Esophagus squamous epithelium (tissue), 5 donors: ENCODE measurements at regions not wholly inside any gene's neighbourhood (a gene's known extent, or its start where the extent isn't known, plus 50 kb on each side); places are given as distances from the start of the nearest gene placed in this dataset.

Source experiments
- DNase-seq: peaks from one replicate; lab custom pipeline; 2025; lab: John Stamatoyannopoulos, UW
- H3K27ac ChIP-seq, 4 donors: fragments of 200-600 bp; sonication (generic); one replicate each; pipeline ENCODE4 v1.5.1; 2016 to 2019; ENCODE audit warnings: mild to moderate bottlenecking in 1 of 4
- H3K27me3 ChIP-seq, 4 donors: fragments of 200-600 bp; sonication (generic); 1 replicate in 3 of 4; 2 replicates in 1 of 4; pipeline versions ENCODE4 v1.5.1 to v1.6.0; 2017 to 2021; ENCODE audit warnings: antibody characterized with exemption in 1 of 4
- H3K36me3 ChIP-seq, 3 donors: fragments of 200-600 bp; sonication (generic); one replicate each; pipeline ENCODE4 v1.5.1; 2016 to 2019
- H3K4me1 ChIP-seq, 3 donors: fragments of 200-600 bp; sonication (generic); one replicate each; pipeline ENCODE4 v1.5.1; 2017 to 2019
- H3K4me3 ChIP-seq, 4 donors: fragments of 200-600 bp; sonication (generic); 1 replicate in 3 of 4; 2 replicates in 1 of 4; pipeline ENCODE4 v1.5.1; 2016 to 2019; ENCODE audit warnings: mild to moderate bottlenecking in 2 of 4, moderate library complexity in 1 of 4
- H3K9me3 ChIP-seq, 3 donors: fragments of 200-600 bp; sonication (generic); one replicate each; pipeline ENCODE4 v1.5.1; 2016 to 2019
- CTCF ChIP-seq, 6 experiments: fragments of 450-650 bp in 4 of 6; fragments of 200-600 bp in 2 of 6; sonication (generic) in 2 of 6; IDR thresholded peaks; one replicate each; pipeline ENCODE4 v1.5.1; 2016 to 2019; ENCODE audit warnings: antibody characterized with exemption in 6 of 6, mild to moderate bottlenecking in 4 of 6, moderate library complexity in 4 of 6
- POLR2A ChIP-seq, 4 donors: fragments of 450-650 bp; IDR thresholded peaks; one replicate each; pipeline ENCODE4 v1.6.1; 2017; ENCODE audit warnings: antibody characterized with exemption in 4 of 4, mild to moderate bottlenecking in 4 of 4, moderate library complexity in 3 of 4
- WGBS, 2 donors: methylation state at CpG; one replicate each; pipeline ENCODE4 v1.1.5; 2018; 5-methylcytosine and 5-hydroxymethylcytosine counted together
- intact Hi-C: fragments of 100-400 bp; cut with DNase I; formaldehyde crosslinking; loops from one replicate; pipeline ENCODE4 v1.15.0; 2022
- donor health status: DM: yes; HTN: yes; CAD: no.

DNA sequence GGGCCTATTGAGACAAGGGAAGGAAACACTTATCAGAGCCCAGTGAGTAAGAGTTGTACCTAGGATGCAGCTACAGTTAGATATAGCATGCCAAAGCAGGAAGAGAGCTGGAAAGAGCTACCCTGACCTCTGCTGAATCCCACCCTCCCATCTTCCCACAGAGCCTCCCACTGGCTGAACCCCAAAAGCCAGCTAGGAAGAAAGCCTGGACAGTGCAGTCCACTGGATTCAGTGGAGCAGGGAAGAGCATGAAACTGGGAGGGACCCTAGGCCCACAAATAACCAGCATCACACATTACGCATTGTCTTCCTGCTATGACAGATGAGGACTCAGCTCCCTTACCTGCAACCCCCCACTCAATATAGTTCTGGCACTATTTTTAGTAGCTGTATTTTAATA, 81.5 kb upstream of the AKAP13 start:
- DNase-seq = no peak
- 86 to 92% methylated on average over 1 of the region's 1 CpG for WGBS, 2 donors
- intact Hi-C loops = no loop called here
- H3K27ac ChIP-seq = no peak overlapping the region
- no peaks in the 10 kb centered on the region for H3K27me3 ChIP-seq
- peaks cover 0 to 10% (median 3%) of the 10 kb centered on the region in 3 donors for H3K4me1 ChIP-seq
- TF ChIP-seq CTCF (IDR thresholded peaks at IDR 0.05) = no peak
- TF ChIP-seq POLR2A (IDR thresholded peaks at IDR 0.05) = no peak
- no peaks in the 10 kb centered on the region for H3K9me3 ChIP-seq
- H3K36me3 ChIP-seq = no peaks in the 10 kb centered on the region
- H3K4me3 ChIP-seq = no peak overlapping the region

- Histone ChIP-seq H3K4me3 (no peak overlapping the region), H3K9me3 (no peaks in the 10 kb centered on the region), H3K4me1 (no peaks in the 10 kb centered on the region), H3K27ac (no peak overlapping the region), H3K36me3 (no peaks in the 10 kb centered on the region), H3K27me3 (no peaks in the 10 kb centered on the region)
- no peak for DNase-seq
- intact Hi-C loops = no loop called here
- TF ChIP-seq POLR2A (IDR thresholded peaks at IDR 0.05) (no peak), CTCF (IDR thresholded peaks at IDR 0.05) (no peak)
- WGBS, 2 donors = 81 to 95% methylated on average over 2 of the region's 2 CpGs
Measured at GRCh38 chr15:85302271-85302670, 78.1 kb upstream of the AKAP13 start.

- Histone ChIP-seq H3K27me3 (no peaks in the 10 kb centered on the region), H3K4me3 (no peak overlapping the region), H3K9me3 (no peaks in the 10 kb centered on the region), H3K36me3 (no peaks in the 10 kb centered on the region), H3K27ac (no peak overlapping the region), H3K4me1 (no peaks in the 10 kb centered on the region)
- intact Hi-C loops = no loop called here
- DNase-seq = no peak
- no peak for TF ChIP-seq POLR2A (IDR thresholded peaks at IDR 0.05)
- no peak for TF ChIP-seq CTCF (IDR thresholded peaks at IDR 0.05)
- 71 to 80% methylated on average over 2 of the region's 2 CpGs for WGBS, 2 donors
Measured at GRCh38 chr15:85305050-85305449, 75.4 kb upstream of the AKAP13 start.

- 68 to 83% methylated on average over 2 to 4 of the region's 5 CpGs for WGBS, 2 donors
- intact Hi-C loops = no loop called here
Measured at GRCh38 chr15:85306946-85307686, 73.3 kb upstream of the AKAP13 start.

More at GRCh38 chr15:85306946-85307686, 73.3 kb upstream of the AKAP13 start:
- H3K36me3 ChIP-seq = no peaks in the 10 kb centered on the region
- DNase-seq = no peak
- no peak overlapping the region for H3K27ac ChIP-seq
- no peaks in the 10 kb centered on the region for H3K9me3 ChIP-seq
- no peak for TF ChIP-seq CTCF (IDR thresholded peaks at IDR 0.05)
- TF ChIP-seq POLR2A (IDR thresholded peaks at IDR 0.05) = no peak
- no peaks in the 10 kb centered on the region for H3K4me1 ChIP-seq
- no peak overlapping the region for H3K4me3 ChIP-seq
- H3K27me3 ChIP-seq = no peaks in the 10 kb centered on the region
